HG03439 (cell line): ENCODE measurements at regions not wholly inside any gene's neighbourhood (a gene's known extent, or its start where the extent isn't known, plus 50 kb on each side); places are given as distances from the start of the nearest gene placed in this dataset.
"Not testable (repeated sequence)": the region's sequence is repeated elsewhere in the genome, so short reads cannot be mapped to it uniquely, and the experiment has no call there.

Source experiments
- ATAC-seq: cut with Tn5 transposase; IDR thresholded peaks from one replicate; pipeline ENCODE4 v1.9.1; 2021; ENCODE audit warnings: mild to moderate bottlenecking, moderate library complexity; ENCODE audit not compliant: unreplicated experiment

DNA sequence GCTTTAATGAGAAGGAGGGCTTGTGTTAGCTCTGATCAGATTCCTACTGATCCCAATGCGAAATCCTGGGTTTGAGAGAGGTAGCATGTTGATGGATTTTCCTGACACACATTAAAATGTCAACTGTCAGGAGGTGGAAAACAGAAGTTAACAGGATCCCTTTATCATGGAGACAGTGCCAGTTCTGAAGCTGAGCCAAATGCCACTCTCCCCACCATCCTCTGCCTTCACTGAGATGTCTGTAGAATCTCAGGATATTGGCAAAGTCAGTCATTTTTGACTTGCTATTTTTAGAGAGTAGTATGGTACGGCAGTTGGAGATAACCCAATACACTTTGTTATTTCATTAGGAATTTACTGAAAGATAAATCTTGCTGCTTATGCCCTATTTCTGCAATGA is 1816.2 kb upstream of the FLRT2 start:
- no peak for ATAC-seq

DNA sequence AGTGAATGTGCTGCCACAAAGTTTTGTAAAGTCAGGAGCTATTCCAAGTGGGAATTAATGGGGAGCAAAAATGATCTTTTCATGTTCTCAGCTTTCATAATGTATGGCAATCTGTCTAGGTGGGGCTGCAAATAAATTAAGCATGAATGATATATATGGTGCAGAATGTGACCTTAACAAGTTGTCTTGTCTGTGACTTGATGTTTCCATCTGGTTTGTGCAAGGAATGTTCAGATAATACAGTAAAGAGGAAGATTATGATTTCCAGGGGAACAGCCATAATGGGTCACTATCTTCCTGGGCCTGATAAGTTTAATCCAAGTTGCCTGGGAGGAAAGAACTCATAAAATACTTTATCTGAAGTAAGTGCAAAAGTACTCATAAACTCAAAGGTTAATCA is 1815.8 kb upstream of the FLRT2 start:
- ATAC-seq, result no peak

DNA sequence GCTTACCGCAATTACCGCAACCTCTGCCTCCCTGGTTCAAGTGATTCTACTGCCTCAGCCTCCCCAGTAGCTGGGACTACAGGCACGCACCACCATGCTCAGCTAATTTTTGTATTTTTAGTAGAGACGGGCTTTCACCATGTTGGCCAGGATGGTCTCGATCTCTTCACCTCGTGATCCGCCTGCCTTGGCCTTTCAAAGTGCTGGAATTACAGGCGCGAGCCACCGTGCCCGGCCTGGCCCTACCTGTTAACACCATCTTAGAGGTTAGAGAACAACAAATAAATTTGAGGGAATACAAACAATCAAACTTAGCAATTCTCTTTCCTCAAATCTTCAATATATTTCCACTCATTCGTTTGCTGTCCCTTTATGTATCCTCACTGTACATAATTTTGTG is 1810.5 kb upstream of the FLRT2 start:
- not testable (repeated sequence) for ATAC-seq

DNA sequence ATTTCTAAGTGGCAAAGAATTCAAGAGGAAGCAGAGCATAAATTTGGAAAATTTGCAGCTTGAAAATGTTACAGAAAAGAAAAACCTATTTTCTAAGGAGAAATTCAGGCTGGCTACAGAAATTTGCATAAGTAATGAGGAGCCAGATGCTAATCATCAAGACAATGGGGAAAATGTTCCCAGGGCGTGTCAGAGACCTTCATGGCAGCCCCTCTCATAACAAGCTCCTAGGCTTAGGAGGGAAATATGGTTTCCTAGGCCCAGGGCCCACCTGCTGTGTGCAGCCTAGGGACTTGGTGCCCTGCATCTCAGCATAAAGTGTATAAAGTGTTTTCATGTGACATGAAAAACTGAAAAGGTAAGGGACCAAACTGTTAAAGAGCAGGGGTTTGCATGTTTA is 1796.3 kb upstream of the FLRT2 start:
- ATAC-seq, result no peak

DNA sequence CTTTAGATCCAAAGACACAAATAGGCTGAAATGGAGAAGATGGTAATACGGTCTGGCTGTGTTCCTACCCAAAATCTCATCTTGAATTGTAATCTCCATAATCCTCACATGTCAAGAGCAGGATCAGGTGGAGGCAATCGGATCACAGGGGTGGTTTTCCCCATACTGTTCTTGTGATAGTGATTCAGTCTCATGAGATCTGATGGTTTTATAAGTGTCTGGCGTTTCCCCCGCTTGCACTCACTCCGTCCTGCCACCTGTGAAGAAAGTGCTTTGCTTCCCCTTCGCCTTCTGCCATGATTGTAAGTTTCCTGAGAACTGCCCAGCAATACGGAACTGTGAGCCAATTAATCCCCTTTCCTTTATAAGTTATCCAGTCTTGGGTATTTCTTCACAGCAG is 1795.5 kb upstream of the FLRT2 start:
- ATAC-seq, result no peak

DNA sequence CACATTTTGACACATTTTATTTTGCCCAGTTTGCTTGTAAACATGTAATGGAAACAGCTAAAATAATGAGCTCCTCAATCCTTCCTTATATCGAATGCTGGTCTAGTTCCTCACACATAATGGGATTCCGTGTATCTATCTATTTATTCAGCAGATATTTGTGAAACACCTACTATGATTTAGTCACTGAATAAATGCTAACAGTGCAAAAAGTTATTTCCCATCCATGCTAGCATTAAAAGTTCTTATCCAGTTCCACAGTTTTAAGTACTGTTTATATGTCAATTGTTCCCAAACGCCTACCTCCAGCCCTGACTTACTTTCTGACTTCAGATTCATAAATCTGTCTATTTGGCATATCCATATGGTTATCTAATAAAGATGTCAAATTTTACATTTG is 1788.7 kb upstream of the FLRT2 start:
- ATAC-seq, result no peak

DNA sequence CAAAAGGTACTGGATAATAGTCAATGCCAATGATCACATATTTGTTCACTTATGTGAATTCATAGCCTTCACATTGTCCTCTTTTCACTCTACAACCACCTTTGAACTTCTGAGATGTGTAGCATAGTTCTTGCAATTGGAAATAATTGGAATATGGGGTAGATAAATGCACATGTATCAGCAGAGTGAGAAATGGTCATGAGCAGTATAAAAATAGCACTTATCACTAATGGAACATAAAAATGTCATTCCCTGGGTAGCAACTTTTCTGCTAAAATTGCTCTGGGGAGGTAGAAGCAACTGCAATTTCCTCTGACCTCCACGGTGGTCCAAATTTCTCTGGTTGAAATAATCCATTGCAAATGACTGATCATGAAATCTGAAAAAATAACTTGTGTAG is 1785.7 kb upstream of the FLRT2 start:
- no peak for ATAC-seq

DNA sequence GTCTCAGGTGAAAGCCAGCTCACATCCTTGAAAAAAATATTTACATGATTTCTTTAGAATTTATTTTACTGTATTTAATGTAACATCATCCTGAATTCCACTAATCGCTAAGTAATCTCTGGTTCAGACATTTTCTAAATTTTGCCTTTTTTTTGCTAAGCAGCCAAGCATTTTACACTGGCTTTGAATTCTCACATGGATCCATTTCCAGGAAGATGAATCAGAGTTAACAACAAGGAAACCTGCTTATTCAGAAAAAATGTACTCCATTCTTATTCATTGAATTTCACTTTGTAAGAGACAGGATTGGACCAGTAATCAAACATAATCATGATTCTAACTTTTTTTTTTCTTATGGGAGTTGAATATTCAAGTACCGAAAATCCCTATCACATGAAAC is 1785.1 kb upstream of the FLRT2 start:
- ATAC-seq, result no peak

DNA sequence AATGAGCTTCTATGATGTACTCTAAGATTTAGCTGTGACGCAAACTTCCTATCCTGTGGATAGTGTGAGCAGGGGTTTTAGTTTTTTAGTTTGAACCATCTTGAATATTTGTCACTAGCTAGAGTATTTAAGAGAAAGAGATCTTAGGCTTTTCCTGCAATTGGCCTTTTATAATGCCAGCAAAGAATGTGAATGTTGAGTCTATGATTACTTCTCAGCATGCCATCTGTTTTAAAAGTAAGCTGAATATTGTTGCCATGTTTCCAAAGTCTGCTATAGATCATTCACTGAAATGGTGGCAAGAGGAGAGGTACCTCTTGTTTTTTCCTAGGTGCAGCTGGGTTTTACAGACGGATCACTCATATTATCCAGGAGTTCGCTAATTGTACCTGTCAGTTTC is 1783.6 kb upstream of the FLRT2 start:
- ATAC-seq, result no peak

DNA sequence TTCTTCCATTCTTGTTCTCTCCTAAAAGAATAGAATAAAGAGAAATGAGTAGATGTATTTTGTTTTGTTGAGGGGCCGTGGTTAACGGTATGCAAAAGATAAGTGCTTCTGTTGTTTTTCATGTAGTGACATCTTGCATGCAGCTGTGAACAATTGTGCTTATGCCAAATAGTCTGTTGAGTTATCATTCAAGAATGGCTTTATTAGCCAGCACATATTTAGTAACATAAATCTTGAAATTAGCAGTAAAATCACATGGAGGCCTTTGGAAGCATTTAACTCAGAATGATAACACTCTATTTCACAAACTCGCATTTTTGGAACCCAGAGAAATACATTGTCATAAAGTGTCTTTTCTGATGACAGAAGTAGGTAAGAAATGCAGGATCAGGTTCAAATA is 1772.0 kb upstream of the FLRT2 start:
- ATAC-seq, result no peak

DNA sequence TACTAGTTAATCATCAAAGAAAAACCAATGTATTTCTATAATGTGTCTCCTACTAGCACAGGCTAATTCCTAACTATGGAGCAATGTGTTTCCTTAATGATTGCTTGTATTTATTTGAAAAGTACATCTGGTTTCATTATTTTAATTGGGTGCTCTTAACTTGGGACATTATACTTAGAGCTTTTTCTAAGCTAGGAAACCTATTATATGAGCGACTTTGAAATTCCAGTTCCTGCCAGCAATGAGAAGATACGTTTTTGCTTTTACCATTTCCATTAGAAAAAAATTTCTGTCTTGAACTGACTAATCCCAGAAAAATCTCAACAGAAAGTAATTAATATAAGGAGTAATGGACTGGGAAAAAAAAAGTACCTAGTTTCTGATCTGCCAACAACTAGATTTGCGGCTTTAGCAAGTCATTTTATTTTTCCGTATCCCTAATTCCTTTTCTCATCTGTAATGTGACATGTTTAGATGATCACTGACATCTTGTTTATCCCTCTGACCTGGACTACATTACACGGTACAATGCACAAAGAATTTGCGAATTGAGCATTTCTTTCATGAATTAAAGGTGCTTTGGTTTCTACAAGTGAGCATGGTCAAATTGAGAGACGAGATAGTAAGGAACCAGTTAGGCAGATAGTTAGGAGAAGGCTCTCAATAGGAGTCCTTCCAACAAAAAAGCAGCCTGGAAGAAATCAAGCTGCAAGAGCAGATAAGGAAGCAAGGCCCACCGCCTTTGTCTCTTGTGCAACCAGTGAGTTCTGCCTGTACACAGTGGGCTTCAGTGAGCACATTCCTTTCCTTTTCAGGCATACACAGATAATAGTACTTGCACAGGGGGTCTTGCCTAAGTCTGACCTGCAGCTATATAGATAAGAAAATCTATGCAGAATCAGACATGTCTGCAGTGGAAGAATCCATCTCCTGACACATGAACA is 1765.0 kb upstream of the FLRT2 start:
- no peak for ATAC-seq

DNA sequence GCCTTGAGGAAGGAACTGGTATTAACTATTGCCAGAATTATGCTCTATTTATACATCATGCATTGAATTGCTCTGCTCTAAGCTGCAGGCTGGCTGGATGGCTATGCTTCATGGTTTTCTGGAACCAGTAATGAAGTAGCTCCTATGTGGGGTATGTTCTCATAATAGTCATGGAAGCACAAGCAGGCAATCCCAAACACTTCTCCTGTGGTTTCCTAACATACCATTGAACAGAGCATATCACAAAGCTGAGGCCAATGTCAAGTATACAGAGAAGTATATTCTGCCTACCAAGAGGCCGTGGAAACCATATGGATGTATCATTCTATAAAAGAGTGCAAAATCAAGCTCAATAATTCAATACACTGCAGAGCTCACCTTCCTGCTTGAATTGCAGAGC is 1752.4 kb upstream of the FLRT2 start:
- ATAC-seq, result no peak

DNA sequence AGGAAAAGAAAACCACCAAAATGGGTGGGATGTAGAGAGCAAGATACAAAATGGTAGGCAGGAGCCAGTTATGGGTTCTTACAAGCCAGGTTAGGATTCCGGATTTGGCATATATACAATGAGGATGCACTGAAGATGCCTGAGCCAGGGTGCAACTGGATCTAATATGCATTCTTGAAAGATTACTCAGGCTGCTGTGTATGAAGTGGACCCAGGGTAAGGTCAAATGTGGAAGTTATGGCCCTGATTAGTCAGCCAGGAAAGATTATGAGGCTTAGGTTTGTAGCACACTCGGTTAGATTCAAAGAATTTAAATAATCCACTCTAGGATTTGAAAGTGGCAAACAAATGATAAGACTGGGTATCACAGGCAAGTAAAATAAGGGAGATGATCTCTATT is 1750.7 kb upstream of the FLRT2 start:
- ATAC-seq, result no peak

DNA sequence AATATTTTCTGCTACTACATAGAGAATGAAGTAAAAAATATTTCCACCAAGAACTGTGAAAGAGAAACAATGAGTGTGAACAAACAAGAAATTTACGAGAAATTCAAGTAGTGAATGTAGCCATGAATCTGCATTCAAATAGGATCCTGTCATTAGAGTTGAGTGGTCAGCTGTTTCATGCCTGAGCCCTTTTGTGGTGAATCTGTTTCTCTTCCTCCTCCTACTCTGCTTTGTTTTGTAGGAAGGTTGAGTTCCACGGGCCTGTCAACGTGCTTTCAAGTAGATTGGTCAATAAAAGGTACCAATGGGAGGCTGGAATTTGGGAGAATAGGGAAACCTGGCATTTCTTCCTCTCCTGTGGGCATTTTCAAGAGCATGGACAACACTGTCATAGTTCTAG is 1749.6 kb upstream of the FLRT2 start:
- ATAC-seq, result no peak

DNA sequence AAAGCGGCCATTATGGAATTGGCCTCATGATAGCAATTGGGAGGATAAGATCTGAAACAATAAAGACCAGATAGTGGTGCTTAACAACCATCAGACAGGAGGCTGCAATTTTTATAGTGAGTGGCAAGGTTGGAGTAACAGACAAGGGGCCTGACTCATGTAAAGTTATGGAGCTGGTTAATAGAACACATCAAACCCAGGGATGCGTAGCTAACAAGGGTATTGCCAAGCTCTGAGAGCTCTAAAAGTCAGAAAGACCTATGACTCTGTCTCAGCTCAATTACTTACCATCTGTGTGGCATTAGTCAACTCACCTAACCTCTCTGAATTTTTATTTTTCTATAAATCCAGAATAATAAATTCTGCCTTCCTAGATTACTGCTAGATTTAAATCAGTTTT is 1731.5 kb upstream of the FLRT2 start:
- ATAC-seq, result no peak

DNA sequence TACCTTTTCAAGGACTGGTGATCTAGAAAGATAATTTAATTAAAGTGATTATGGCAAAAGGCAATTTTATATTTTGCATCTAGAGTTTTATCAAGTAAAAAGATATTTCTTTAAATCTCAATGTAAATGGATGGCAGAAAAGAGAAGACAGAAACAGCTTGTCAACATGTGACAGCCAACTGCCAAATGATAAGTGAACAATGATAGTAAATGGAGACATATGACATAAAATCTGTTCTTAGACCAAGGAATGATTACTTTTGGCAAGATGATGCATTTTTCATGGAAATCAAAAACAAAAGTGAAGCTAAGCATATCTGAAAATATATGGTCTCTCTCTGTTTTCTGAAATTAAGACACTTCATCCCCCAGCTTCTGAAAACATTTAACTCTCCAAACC is 1730.7 kb upstream of the FLRT2 start:
- no peak for ATAC-seq

DNA sequence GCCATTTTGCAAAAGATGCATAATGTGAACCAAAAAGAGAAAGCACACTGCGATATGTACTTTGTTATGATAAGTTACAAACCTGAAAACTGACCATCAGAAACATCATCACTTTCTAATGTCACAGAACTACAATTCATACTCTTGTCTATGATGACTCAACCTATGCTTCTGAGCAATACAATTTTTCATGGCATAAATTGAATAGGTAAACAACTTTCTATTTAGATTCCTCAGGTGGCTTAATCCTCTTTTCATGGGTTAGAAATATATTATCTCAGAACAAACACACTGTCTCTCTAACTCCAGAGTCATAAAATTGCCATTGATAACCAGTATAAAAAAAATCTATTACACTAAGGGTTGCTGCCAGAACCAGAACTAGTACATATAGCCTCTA is 1715.0 kb upstream of the FLRT2 start:
- ATAC-seq, result no peak

DNA sequence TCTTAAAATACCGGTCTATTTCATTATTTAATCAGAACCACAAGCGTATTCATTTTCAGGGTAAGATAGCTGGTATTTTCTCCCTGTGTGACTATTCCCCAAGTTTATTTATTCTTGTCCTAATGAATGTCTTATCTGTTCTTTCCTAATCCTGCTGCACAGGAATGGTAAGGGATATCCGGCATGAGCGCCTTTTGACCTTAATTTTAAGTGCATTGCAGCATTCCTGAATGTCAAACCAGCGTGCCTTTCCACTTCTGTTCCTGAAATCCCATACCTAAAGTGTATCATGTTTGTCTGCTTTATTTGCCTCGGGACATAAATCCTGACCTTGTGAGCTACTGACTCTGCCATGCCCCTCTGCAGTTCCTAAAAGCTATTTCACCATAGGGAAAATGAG is 1713.2 kb upstream of the FLRT2 start:
- no peak for ATAC-seq

DNA sequence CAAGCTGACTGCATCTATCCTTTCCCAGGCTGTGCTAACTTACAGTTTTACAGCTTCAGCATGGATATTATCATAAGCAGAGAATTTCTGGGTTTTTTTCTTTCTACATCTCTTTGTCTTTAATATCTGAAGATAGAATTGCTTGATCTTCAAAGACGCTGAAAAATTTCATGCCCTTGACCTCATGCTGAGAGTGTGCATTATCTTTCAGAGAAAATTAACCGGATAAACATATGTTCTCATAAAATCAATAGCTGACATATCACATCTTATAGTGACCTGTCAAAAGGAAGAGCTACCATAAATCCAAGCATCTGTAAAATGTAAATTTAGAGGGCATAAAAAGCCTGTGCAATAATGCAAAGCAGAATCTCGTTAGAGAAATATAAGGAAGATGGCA is 1704.1 kb upstream of the FLRT2 start:
- ATAC-seq, result no peak

DNA sequence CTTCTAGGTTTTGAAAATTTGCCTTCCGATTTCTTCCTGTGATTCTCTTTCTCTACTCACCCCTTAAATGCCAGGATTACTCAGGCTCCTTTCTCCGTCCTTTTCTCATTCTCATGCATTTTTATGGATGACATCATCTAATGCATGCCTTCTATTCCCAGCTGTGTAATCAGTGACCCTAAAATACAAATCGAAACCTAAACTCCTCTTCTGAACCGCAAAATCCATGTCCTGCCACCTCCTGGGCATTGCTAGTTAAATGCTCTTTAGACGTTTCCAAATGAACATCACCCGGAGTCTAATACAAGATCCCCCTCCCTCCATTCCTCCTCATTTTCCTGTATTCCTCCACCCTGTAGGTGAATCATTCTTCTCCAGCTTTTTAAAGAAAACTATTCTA is 1703.1 kb upstream of the FLRT2 start:
- no peak for ATAC-seq

DNA sequence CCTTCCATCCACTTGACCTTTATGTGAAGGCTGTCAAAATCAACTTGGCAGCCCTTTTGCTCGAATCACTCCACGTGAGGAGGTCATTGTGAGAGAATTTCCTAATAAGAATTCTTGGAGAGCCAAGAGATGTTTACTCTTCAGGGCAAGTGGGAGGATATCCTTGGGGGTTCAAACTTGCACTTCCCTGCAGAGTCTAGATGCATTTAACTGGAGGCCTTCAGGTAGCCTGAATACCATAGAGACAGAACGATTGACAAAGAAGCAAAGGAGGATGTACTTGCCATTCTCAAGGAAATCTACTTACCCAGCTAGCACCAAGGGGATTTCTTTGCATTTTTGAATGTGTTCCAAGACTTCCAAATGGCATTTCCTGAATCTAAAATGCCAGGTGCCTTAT is 1702.6 kb upstream of the FLRT2 start:
- ATAC-seq, result no peak

DNA sequence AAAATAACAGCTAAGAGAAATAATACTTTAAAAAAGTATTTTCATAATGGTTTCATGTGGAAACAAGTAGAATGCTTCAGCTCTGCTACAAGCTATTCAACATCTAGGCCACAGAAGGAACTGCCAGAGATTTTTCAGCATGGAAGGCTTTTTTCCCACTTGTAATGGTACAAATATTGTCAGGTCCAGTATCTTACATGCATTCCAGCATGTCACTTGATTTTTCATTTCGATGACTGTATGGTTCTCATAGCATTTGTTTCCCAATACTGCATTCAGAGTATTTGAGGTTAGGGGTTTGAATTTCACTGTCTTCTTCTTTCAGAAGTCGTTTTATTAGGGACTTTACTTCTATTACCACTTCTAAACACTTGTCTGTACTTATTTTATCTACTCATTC is 1701.5 kb upstream of the FLRT2 start:
- no peak for ATAC-seq

DNA sequence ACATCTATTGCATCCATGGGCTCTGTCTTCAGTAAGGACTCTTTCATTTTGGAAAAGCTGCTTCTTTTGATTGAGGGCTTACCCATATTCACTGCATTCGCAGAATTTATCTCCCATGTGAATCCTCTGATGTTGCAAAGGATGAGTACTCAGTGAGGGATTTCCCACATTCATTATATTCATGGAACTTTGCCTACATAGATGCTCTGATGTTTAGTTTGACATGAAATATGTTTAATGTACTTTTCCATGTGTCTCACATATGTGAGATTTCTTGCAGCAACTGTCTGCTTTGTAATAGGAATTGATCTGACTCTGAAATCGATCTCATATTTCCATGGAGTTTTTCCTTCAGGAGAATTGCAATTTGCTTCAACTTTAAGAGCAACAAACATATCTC is 1699.6 kb upstream of the FLRT2 start:
- no peak for ATAC-seq
